ENCODE measurements at regions not wholly inside any gene's neighbourhood (a gene's known extent, or its start where the extent isn't known, plus 50 kb on each side); places are given as distances from the start of the nearest gene placed in this dataset.

- TF ChIP-seq FOXA3 (CRISPR knock-in tag; IDR thresholded peaks at IDR 0.05) (no peak), TAF15 (IDR thresholded peaks at IDR 0.05; ENCODE audit: low read depth, low read length, poor library complexity, severe bottlenecking) (no peak)
Observed at GRCh38 chr5:43893951-43894684, 291.1 kb downstream of the NNT start (continued).

DNA sequence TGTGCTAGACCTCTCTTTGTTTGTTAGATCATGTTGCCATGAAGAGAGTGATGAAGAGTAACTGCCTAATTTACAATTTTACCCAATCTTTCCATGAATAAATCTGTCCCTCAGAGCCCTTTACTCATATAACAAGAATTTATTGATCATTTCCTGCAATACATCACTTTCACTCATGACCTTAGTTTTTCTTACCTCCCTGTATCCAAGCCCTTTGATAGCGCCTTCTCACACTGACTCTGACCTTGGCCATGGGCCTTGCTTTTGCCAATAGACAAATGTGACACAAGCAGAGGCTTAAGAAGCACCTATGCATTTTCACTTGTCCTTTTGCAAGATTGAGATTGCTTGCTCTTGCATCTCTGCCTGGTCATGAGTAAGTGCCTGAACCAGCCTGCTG, 288.1 kb downstream of the NNT start:
- H3K9me3 ChIP-seq (ENCODE audit: low read length): no peaks in the 10 kb centered on the region
- no peaks in the 10 kb centered on the region; the same call in 1 of the 2 replicates for H3K4me1 ChIP-seq (ENCODE audit: insufficient read depth, low read length)
- in situ Hi-C loops (cut with HindIII; ENCODE audit: extremely low pct_ligation_motif_present, low pct_unique_long_range_greater_than_20kb) (no loop called here), intact Hi-C loops (cut with micrococcal nuclease; ENCODE audit: unreplicated experiment) (no loop called here)
- 10% methylated on average over 1 of the region's 1 CpG for WGBS (ENCODE audit: low lambda C conversion rate)
- no peaks in the 10 kb centered on the region for H3K36me3 ChIP-seq (replicated peaks in 1 of 2; ENCODE audit: control insufficient read depth in 1 of 2, insufficient read depth in 2 of 2, low read length in 2 of 2)
- no peak overlapping the region for H3K4me2 ChIP-seq (ENCODE audit: low read depth, low read length)
- no peak overlapping the region for H3K9ac ChIP-seq (ENCODE audit: insufficient read depth, low read depth, low read length)
- FAIRE-seq (no peak), ATAC-seq (no peak), DNase-seq (ENCODE audit: low spot score) (no peak)
- H4K20me1 ChIP-seq (ENCODE audit: insufficient read depth, low read length): no peaks in the 10 kb centered on the region
- H2AFZ ChIP-seq (ENCODE audit: low read length): no peak overlapping the region
- H3K4me3 ChIP-seq (replicated peaks in 1 of 3; ENCODE audit: insufficient read depth in 1 of 3, low read depth in 2 of 3, low read length in 3 of 3): no peak overlapping the region
- ChIA-PET CTCF (ENCODE audit: low intra/inter-chr PET ratio, low total read pairs) (no interaction called here), POLR2A (no interaction called here)
- no peaks in the 10 kb centered on the region; a peak in 1 of 5 replicates for H3K27me3 ChIP-seq (ENCODE audit: control insufficient read depth in 1 of 2, insufficient read depth in 2 of 2, low read length in 2 of 2)
- H3K27ac ChIP-seq (ENCODE audit: extremely low read length, insufficient read depth, low read length): no peak overlapping the region
- H3K79me2 ChIP-seq (ENCODE audit: insufficient read depth, low read length): no peaks in the 10 kb centered on the region
- BruUV-seq (replicated peaks): no TSS peak
- TF ChIP-seq ISL2 (CRISPR knock-in tag; IDR thresholded peaks at IDR 0.05) (no peak), ZBTB1 (CRISPR knock-in tag; IDR thresholded peaks at IDR 0.05; ENCODE audit: borderline replicate concordance) (no peak), PITX1 (CRISPR knock-in tag; IDR thresholded peaks at IDR 0.05) (no peak), ZNF562 (CRISPR knock-in tag; IDR thresholded peaks at IDR 0.05; ENCODE audit: borderline replicate concordance) (no peak), ZNF10 (CRISPR knock-in tag; IDR thresholded peaks at IDR 0.05; ENCODE audit: borderline replicate concordance, low read depth) (no peak), BRD4 (CRISPR knock-in tag; IDR thresholded peaks at IDR 0.05) (no peak), SIN3B (IDR thresholded peaks at IDR 0.05; ENCODE audit: low read length) (no peak), POLR2AphosphoS5 (IDR thresholded peaks at IDR 0.05; ENCODE audit: low read depth, low read length) (no peak), IRF2 (CRISPR knock-in tag; IDR thresholded peaks at IDR 0.05) (no peak)
- TF ChIP-seq, protein P1, sequence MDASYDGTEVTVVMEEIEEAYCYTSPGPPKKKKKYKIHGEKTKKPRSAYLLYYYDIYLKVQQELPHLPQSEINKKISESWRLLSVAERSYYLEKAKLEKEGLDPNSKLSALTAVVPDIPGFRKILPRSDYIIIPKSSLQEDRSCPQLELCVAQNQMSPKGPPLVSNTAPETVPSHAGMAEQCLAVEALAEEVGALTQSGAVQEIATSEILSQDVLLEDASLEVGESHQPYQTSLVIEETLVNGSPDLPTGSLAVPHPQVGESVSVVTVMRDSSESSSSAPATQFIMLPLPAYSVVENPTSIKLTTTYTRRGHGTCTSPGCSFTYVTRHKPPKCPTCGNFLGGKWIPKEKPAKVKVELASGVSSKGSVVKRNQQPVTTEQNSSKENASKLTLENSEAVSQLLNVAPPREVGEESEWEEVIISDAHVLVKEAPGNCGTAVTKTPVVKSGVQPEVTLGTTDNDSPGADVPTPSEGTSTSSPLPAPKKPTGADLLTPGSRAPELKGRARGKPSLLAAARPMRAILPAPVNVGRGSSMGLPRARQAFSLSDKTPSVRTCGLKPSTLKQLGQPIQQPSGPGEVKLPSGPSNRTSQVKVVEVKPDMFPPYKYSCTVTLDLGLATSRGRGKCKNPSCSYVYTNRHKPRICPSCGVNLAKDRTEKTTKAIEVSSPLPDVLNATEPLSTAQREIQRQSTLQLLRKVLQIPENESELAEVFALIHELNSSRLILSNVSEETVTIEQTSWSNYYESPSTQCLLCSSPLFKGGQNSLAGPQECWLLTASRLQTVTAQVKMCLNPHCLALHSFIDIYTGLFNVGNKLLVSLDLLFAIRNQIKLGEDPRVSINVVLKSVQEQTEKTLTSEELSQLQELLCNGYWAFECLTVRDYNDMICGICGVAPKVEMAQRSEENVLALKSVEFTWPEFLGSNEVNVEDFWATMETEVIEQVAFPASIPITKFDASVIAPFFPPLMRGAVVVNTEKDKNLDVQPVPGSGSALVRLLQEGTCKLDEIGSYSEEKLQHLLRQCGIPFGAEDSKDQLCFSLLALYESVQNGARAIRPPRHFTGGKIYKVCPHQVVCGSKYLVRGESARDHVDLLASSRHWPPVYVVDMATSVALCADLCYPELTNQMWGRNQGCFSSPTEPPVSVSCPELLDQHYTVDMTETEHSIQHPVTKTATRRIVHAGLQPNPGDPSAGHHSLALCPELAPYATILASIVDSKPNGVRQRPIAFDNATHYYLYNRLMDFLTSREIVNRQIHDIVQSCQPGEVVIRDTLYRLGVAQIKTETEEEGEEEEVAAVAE (CRISPR knock-in tag; IDR thresholded peaks at IDR 0.05; ENCODE audit: borderline replicate concordance): no peak

Data from HepG2 (cell line).